ENCODE measurements at regions not wholly inside any gene's neighbourhood (a gene's known extent, or its start where the extent isn't known, plus 50 kb on each side); places are given as distances from the start of the nearest gene placed in this dataset.

DNA sequence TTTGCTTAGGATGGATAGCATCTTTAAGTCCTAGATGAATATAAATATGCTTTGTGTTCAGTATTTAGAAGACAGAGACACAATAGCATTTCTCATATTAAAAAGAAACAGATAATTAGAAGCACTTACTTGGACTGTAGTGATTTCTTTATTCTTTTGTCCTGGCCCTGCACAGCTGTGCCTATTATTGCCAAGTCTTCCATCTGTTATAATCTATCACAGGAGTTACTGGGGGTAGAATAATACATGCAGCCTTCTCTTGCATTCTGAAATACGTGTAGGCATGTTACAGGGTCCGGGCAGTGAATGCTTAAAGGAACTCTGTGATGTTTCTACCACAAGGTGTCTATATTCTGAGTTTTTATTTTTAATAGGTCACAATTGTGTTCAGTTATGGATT, 461.5 kb upstream of the COBL start:
- DNase-seq = no peak

DNA sequence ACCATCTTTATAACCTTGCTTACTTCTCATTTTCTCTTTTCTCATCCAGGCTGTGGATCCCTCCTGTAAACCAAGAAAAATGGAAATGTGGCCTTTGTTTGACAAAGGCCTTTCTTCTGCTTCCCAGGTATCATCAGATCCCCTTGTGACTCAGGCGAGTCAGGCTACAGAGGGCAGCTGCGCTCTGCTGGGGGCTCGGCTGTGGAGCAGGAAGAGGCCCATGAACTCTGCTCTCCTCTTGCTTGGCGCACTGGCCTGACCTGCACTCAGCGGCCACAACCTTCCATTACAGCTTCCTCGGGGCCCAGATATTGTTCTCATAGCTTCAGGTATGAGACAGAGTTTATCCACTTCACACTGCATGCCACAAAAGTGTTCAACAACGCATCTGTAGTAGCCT, 457.6 kb upstream of the COBL start:
- DNase-seq = no peak

DNA sequence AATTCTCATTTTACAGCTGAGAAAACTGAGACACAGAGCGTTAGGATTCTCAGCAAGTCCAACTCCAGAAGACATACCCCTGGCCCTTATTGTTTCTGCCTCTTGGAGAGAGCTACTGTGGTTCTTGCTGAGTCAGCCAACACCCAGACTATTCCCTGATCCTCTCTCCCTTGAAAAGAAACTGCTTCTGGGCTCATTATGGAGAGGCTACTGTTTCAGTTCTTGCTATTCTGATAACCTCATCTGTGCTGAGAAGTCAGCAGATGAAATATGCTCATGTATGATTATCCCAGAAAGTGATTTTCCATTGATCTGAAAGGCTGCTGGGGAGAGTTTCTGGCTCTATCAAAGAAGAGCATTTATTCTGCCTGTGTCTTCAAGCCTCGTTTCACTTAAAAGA, 455.6 kb upstream of the COBL start:
- DNase-seq = no peak

DNA sequence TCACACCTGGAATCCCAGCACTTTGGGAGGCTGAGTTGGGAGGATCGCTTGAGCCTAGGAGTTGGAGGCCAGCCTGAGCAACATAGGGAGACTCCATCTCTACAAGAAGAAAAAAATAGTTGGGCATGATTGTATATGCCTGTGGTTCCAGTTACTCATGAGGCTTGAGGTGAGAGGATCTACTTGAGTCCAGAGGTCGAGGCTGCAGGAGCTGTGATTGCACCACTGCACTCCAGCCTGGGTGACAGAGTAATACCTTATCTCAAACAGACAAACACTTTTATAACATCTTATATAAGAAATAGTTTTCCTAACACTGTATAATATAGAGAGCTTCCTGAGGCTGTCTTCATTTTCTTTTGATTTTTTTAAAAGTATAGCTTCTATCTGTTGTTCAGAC, 448.4 kb upstream of the COBL start:
- DNase-seq = no peak

DNA sequence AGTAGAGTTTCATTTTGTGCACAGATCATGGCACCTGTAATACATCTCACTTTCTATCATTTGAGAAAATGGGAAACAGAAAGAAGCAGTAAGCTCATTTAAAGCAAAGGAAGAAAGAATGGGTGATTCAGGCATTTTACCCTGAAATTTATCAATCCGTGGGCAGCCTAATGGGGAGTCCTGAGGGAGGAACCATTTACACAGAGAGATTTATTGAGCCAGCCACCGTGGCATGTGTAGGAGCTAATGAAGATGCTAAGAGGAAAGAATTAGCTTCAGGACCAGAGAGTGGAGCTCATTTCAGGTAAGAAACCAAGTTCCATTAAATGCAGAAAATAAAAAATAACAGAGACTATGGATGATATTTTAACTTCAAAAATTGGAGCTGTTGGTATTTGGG, 443.4 kb upstream of the COBL start:
- no peak for DNase-seq

DNA sequence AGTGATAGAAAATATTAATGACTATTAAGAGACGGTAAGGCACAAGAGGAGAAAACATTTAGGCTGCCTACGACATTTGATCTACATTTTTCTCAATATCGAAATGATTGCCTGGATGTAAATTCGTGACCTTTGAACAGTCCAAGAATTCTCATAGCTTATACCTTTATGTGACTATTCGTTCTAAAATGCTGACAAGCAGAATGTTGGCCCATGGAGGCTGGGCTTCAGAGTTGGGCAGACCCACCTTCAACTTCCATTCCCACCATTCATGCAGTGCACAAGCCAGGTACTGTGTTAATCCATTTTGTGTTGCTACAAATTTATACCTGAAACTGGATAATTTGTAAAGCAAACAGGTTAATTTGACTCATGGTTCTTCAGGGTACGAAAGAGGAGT, 441.4 kb upstream of the COBL start:
- DNase-seq = no peak

DNA sequence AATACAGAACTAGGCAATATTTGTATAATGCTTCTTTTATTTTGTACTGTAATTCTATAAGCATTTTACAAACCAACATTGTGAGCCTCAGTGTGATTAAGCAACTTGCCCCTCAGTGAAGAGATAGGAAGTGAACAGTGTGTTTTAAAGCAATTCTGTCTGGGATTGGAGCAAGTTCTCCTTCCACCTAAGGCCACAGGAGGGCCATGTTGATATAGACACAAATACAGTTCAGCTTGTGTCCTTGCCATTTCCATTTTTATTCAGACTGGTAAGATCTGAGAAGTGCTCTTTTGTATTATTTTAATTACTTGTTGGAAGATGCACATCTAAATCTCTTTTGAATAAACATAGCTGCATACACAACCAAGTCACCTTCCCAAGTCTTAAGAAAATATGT, 416.3 kb upstream of the COBL start:
- DNase-seq = no peak

DNA sequence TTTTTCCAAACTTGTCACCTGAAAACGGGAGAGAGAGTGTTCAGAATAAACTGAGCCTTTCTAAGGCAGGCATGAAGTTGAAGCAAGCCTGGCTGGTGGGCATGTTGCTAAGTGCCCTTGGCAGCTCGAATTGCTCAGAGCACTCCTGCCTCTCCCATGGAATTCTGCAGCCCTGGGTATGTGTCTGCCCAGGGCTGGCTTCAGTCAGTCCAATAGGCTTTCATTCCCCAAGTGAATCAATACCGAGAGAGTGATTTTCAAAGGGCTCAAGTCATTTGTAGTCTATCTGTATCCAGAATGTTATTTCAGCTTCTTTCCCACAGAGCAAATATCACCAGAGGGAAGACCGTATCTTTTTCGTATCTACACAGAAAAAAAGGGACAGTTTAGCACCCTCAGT, 415.5 kb upstream of the COBL start:
- no peak for DNase-seq

DNA sequence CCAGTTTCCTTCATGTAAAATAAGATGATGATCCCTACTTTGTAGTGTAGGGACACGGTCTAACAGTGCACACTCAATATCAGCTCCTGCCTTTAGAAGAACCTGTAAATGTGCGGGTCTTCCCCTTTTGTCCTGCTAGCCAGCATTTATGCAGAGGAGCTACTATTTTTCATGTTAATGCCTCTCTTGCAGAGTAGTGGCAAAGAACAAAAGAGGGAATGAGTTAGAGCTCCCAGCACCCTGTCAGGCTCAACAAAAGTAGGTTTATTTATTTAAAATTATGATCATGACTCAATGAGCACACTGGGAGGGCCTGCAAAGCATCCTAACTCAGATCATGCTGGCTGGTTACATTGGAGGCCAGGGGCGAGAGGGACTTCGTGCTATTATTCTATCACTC, 414.5 kb upstream of the COBL start:
- DNase-seq = no peak

DNA sequence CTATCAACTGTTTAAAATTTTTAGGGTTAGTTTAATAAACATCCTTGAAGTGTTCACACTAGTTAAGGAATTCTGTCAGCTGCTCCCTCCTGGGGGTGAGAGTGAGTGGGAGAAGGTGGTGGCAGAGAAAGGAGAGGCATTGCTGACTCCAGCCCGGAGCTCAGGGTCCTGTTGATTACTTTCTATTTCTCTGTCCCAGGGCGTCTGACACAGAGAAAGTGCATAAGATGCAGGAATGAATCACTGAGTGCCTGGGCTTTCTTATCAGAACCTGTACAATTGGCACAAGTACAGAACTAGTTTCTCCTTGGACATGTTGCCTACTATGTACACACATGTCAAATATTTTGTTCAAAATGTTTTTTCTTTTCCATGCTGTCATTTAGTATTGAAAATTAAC, 410.8 kb upstream of the COBL start:
- DNase-seq = no peak

DNA sequence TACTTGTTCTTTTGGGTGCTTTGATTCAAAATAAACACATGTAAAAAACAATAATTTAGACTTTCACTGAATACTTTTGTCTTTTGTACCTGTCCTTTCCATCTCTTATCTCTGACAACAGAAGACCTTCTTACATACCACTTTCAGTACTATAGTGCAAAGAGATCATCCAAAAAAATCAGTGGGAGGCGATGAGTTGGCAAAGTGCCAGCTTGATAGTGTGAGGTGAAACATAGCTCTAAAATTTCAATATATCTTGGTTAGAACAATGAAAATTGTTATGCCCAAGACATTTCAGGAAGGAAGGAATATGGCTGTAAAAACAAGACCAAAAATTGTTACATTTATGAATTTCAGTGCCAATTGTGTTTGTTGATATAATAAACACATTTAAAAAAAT, 390.2 kb upstream of the COBL start:
- no peak for DNase-seq

DNA sequence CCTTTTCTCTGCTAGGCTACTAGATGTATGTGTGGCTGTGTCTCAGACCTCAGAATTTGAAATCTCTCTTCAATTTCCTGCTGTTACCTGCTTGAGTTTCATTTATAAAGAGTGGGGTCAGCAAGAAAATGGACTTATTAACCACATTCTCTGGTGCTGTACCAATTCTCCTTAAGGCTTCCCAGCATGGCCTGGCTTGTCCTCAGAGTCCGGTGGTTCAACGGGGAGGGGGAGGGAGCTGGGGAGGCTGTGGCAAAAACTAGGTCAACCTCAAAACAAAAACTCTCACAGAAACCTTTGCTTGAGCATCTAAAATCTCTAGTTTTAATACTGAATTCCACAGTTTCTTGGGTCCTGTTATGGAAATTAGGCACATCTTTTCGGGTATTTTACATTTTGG, 389.1 kb upstream of the COBL start:
- no peak for DNase-seq

DNA sequence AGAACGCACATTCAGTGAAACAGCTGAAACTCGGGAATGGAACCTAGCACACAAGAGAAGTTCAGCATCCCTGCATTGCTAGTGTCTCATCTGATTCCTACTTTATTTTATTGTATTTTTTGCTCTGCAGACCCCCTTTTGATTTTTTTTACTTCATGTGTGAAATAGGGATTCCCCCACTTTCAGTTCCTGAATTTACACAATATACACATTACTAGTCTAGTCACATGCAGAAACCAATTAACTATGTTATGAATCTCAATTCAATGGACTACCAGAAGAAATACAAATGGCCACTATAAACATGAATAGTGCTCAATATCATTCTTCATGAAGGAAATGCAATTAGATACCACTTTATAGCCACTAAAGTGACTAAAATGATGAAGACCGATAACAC, 386.1 kb upstream of the COBL start:
- no peak for DNase-seq

DNA sequence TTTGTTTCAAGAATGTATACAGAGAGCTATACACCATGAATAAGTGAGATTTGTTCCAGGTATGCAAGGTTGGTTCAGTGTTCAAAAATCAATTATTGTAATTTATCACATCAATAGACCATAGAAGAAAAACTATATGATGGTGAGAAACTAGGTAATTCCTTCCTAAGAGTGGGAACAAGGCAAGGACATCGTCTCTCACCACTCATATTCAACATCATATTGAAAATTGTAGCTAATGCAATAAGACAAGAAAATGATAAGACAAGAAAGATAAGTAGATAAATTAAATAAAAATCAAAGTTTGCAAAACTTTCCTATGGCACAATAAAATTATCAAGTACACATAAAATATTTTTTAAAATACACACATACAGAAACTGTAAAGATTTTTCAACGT, 385.3 kb upstream of the COBL start:
- no peak for DNase-seq

DNA sequence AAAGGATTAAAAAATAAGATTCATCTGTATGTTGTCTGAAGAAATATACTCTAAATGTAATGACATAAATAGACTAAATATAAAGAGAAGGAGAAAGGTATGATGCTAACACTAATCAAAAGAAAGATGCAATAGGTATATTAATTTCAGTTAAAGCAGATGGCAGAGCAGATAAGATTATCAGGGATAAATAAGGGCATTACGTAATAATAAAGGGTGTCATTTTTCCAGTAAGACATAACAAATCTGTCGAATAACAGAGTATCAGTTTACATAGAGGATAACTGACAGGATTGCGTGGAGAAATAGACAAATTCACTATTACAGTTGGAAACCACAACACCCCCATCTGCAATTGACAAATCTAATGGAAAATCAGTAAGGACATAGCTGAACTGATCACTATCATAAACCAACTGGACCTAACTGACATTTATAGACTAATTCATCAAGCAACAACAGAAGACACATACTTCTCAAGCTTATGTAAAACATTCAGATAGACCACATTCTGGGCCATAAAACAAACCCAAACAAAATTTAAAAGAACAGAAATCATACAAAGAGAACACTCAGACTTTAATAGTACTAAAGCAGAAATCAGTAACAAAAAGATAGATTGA, 384.1 kb upstream of the COBL start:
- DNase-seq = no peak

DNA sequence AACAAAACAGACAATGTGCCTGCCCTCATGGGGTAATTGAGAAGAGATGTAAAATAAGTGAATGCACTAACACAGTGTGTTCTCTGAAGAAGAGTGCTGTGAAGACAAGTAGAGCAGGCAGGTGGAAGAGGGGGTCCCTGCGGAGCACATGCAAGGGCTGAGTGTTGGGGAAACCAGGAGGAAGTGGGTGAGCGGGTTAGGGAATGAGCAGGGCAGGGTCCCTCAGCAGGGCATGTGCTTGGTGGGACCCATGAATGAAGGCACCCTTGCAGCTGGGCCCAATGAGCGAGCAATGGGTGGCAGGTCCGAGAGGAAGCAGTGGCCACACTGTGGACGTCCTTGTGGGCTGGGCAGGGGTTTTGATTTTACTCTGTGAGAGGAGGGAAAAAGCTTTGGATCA, 376.6 kb upstream of the COBL start:
- DNase-seq = no peak

DNA sequence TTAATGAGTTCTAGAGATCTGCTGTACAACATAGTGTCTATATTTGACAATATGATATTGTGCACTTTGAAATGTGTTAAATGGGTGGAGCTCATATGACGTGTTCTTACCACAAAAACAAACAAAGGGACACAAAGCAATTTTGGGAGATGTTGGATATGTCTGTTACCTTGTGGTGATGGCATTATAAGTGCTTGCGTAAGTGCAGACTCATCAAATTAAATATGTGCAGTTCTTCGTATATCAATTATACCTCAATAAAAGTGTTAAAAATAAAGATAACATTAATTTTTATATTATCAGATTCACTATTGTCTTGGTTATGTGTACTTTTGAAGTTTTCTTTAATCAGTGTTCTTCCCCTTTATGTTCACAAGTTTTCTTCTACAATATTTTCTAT, 372.9 kb upstream of the COBL start:
- no peak for DNase-seq

DNA sequence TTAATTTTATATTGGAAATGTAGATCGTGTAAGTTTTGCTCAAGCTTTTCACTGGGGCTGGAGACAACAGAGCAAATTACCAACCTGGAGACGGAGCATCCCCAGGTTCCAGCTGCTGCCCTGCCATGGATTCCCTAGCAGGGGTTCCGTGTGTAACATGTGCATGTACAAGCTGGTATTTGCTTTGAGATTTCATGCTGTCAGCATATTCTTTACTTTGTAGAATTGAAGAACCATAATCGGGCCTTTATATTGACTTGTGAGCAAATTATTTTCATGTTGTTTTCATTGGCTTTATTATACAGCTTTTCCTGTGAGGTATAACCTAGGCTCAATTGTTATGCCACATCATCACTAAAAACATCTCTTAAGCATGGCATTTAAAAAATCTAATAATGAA, 369.2 kb upstream of the COBL start:
- DNase-seq = no peak

DNA sequence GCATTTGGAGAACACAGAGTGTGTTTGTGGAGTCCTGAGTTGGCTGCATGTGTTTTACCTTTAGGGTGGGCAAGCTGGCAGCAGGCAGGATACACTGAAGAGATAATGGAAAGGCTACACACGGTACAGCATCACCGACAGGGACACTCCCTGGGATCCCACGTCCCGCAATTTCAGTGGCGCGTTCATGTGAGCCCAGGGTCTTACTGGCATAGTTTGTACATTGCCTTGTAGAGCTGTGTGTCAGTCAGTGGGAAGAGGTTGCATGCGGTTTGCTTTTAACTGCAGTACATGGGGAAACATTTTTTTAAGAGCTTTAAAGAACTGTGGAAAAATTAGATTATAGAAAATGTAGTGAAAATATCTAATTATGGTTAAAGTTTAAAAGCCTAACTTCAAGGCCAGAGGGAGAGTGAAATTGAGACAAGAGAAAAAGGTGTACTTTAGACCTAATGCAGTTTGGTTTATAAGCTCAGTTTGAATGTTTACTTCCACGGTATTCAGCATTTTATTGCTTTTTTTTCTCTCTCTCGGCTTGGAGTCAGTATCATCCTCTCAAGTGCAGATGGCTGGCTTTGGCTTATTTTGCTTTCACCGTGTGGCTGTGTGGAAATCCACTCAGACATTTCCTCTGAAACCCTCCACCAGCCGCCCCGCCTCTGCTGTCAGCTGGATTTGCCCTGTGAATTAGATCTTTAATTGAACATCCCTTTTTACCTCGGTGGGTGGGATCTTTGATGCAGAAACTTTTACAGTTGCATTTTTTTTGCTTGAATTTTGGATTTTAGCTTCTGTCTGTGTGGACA, 364.2 kb upstream of the COBL start:
- DNase-seq = no peak

DNA sequence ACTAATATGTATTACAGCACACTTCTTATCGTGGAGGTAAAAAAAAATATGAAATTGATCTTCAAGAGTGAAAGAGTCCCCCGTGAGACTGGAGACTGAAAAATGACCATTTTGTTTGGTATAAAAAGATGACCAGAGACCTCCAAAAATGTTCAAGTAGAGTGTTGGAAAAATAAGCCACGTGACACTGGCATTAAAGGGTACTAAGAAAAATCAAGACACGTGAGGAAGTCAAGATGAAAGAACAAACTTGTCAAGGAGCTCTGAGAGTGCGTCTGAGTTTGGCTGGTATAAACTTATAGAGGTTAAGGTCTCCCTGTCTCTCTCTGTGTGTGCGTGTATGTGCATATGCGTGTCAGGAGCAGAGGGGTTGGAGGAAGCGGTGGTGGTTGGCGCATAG, 362.7 kb upstream of the COBL start:
- DNase-seq = no peak

DNA sequence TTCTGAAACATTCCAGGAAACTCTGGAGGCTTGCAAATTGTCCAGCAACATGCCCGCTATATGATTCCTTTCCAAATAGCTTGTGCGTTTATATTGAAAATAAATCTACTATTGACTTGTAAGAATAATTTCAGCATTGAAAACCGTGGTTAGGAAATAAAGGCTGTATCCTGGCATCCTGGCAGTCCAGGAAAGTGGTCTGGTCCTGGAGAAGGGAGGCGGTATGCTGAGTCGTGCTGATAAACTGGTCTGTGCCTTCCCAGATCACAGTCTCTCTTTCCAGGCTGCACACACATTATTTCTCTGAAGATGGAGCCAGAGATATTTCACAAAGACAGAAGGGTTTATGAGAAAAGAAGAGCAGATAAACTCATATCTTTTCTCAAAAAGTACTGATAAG, 350.1 kb upstream of the COBL start:
- DNase-seq = no peak

DNA sequence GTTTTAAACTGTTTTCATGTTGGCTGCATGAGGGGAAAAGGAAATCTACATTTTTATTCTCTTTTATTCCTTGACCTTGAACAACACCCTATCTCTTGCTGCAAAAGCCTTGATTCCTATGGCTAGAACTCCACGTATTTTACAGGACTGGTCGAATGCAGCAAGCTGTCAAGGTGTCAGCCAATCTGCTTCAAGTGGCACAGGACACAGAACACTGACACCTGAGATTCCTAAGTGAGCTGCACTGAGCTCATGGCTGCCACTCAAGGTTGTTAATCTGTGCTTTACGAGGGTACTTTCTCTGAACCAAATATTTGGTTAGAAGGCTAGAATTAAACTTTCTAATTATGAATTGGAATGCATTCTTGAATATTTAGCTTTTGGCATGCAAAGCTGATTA, 349.7 kb upstream of the COBL start:
- DNase-seq = no peak

DNA sequence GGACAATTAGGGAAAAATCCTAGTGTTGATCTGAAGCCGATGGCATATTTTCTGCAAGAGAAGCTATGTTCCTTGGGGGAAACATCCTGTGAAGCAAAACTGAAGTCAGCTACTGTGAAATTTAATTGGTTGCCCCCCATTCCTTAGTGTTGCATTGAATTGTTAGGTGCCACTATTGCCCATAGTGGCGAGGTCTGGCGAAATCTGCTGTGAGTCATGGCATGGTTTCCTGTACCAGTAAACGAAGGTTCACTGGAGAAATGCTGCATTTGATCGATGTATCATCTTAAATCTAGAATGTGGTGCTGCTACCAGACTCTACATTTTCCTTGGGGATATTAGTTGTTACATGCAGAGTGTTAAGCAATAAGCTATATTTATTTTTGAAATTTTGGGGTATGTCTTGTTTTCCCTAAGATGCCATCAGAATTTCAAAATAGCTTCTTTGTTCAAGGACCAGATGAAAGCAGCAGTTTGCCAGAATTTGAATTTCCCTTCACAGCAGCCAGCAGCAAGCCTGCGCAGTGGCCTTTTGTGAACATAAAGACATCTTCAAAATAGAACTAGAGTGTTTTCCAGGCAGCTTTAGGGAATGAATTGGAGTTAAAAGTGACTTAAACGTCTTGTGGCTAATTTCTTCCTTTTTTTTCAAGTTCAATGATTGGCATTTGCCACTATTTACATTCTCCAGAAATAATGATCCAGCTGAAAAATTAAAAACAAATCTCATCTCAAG, 348.6 kb upstream of the COBL start:
- no peak for DNase-seq

DNA sequence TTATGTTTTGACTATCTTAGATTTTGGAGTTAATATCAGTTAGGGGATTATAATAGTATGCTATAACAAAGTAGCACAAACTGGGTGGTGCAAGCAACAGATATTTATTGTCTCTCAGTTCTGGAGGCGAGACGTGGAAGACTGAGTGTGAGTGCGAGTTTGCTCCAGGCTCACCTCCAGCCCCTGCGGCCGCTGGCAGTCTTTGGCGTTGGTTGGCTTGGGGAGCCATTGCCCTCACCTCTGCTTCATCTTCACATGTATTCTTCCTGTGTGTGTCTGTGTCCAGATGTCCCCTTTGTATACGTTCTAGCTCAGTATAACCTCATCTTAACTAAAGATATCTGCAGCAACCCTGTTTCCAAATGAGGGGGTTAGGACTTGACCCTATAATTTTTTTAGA, 343.9 kb upstream of the COBL start:
- no peak for DNase-seq
